Activated CD8-positive, alpha-beta memory T cell treated with anti-CD3 and anti-CD28 coated beads, Interleukin-2, amount 50 U/mL, for 24 hours (primary cell): ENCODE measurements at regions not wholly inside any gene's neighbourhood (a gene's known extent, or its start where the extent isn't known, plus 50 kb on each side); places are given as distances from the start of the nearest gene placed in this dataset.
"Not testable (repeated sequence)": the region's sequence is repeated elsewhere in the genome, so short reads cannot be mapped to it uniquely, and the experiment has no call there.

ENCODE experiments used
- DNase-seq: peaks from one replicate; pipeline ENCODE4 v3.0.0-alpha.2; 2020; ENCODE audit errors: extremely low read depth

- DNase-seq: no peak
Measured at GRCh38 chr6:15839969-15840541, 177.2 kb upstream of the DTNBP1 start.

GRCh38 chr6:15837205-15837604 lies 174.4 kb upstream of the DTNBP1 start:
- DNase-seq: no peak

GRCh38 chr6:15832841-15833240 lies 170.0 kb upstream of the DTNBP1 start:
- no peak for DNase-seq

- DNase-seq: no peak
Measured at GRCh38 chr6:15829156-15829555, 166.3 kb upstream of the DTNBP1 start.

- DNase-seq: no peak
Measured at GRCh38 chr6:15827496-15828255, 164.8 kb upstream of the DTNBP1 start.

- no peak for DNase-seq
Measured at GRCh38 chr6:15826814-15827318, 164.0 kb upstream of the DTNBP1 start.

GRCh38 chr6:15825332-15825930 lies 162.6 kb upstream of the DTNBP1 start:
- DNase-seq: no peak

- DNase-seq: no peak
Measured at GRCh38 chr6:15824811-15825210, 162.0 kb upstream of the DTNBP1 start.

- DNase-seq: no peak
Measured at GRCh38 chr6:15823838-15824414, 161.1 kb upstream of the DTNBP1 start.

- DNase-seq: no peak
Measured at GRCh38 chr6:15822835-15823234, 160.0 kb upstream of the DTNBP1 start.

GRCh38 chr6:15819841-15820240 lies 157.0 kb upstream of the DTNBP1 start:
- no peak for DNase-seq

- DNase-seq: no peak
Measured at GRCh38 chr6:15819226-15819625, 156.4 kb upstream of the DTNBP1 start.

GRCh38 chr6:15818491-15818890 lies 155.7 kb upstream of the DTNBP1 start:
- DNase-seq: no peak

GRCh38 chr6:15818044-15818443 lies 155.2 kb upstream of the DTNBP1 start:
- DNase-seq: no peak

GRCh38 chr6:15817100-15817499 lies 154.3 kb upstream of the DTNBP1 start:
- no peak for DNase-seq

GRCh38 chr6:15816661-15817060 lies 153.8 kb upstream of the DTNBP1 start:
- no peak for DNase-seq

GRCh38 chr6:15813698-15814097 lies 150.9 kb upstream of the DTNBP1 start:
- DNase-seq: not testable (repeated sequence)

GRCh38 chr6:15811107-15811506 lies 148.3 kb upstream of the DTNBP1 start:
- no peak for DNase-seq

GRCh38 chr6:15810618-15811017 lies 147.8 kb upstream of the DTNBP1 start:
- DNase-seq: no peak

GRCh38 chr6:15809367-15809766 lies 146.5 kb upstream of the DTNBP1 start:
- DNase-seq: no peak

- no peak for DNase-seq
Measured at GRCh38 chr6:15804164-15805154, 141.6 kb upstream of the DTNBP1 start.
